ENCODE measurements at regions not wholly inside any gene's neighbourhood (a gene's known extent, or its start where the extent isn't known, plus 50 kb on each side); places are given as distances from the start of the nearest gene placed in this dataset.

DNA sequence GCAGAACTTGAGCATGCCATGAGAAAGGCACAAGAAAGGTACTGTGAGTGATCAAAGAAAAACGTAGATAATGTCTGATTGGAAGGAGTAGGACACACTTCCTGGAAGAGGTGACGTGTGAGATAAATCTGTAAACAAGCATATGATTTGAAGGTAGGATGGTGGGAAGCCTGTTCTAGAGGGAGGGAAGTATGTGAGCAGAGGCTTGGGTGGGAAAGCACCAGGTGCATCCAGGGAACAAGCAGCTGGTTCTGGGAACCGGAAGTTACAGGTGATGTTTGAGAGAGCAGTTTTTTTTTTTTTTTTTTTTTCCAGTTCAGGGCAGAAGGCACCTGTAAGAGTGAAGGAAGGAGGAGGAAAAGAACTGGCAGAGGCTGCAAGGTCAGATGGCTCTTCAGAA, 116.6 kb upstream of the EFEMP1 start:
- H3K36me3 ChIP-seq (ENCODE audit: control insufficient read depth, insufficient read depth, low read length), result no peaks in the 10 kb centered on the region
- DNase-seq (ENCODE audit: low read depth), result no peak
- H3K27me3 ChIP-seq (ENCODE audit: control insufficient read depth, insufficient read depth, low read length), result no peaks in the 10 kb centered on the region
- TF ChIP-seq, protein P1, sequence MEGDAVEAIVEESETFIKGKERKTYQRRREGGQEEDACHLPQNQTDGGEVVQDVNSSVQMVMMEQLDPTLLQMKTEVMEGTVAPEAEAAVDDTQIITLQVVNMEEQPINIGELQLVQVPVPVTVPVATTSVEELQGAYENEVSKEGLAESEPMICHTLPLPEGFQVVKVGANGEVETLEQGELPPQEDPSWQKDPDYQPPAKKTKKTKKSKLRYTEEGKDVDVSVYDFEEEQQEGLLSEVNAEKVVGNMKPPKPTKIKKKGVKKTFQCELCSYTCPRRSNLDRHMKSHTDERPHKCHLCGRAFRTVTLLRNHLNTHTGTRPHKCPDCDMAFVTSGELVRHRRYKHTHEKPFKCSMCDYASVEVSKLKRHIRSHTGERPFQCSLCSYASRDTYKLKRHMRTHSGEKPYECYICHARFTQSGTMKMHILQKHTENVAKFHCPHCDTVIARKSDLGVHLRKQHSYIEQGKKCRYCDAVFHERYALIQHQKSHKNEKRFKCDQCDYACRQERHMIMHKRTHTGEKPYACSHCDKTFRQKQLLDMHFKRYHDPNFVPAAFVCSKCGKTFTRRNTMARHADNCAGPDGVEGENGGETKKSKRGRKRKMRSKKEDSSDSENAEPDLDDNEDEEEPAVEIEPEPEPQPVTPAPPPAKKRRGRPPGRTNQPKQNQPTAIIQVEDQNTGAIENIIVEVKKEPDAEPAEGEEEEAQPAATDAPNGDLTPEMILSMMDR (IDR thresholded peaks at IDR 0.05; ENCODE audit: insufficient read depth, low read length, severe bottlenecking), result no peak
- no peak for FAIRE-seq
- H3K4me3 ChIP-seq (ENCODE audit: low read depth, low read length), result no peak overlapping the region

DNA sequence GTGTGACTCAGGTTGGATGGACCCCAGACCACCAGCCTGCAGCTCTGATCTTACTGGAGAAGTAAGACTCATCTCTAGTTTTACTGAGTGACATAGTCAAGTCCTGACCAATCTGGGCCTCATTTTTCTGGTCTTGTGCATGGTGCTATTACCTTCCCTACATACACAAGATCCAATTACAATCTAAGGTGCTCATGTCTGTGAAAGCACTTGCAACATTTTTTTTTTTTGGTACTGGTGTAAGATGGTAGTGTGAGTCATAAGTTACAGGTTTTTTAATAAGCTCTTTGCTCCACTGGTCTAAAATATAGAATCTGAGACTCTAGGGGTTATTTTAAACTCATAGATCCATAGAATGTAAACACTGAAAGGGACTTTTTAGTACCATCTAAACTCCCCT, 117.3 kb upstream of the EFEMP1 start:
- TF ChIP-seq, protein P1 (IDR thresholded peaks at IDR 0.05; ENCODE audit: insufficient read depth, low read length, severe bottlenecking), result no peak
- peak; percentile 31 for DNase-seq (ENCODE audit: low read depth)
- Histone ChIP-seq H3K36me3 (ENCODE audit: control insufficient read depth, insufficient read depth, low read length) (no peaks in the 10 kb centered on the region), H3K4me3 (ENCODE audit: low read depth, low read length) (no peak overlapping the region), H3K27me3 (ENCODE audit: control insufficient read depth, insufficient read depth, low read length) (no peaks in the 10 kb centered on the region)
- no peak for FAIRE-seq

DNA sequence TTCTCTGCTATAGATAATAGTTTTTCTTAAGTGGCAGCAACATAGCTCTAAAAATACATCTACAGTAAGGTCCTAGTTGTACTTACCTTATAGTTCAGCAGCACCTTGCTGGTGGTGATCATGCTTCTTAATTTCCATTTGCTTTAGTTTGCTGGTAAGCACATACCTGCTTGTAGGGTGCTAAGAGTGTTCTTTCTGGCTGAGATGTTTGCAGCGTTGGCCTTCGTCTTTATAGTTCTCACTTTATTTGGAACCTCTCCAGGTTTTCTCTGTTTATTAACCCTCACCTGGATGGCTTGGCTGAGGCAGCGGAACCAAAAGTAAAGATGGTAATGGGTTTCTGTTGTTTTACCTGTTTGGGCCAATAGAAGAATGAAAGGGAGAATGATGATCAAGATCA, 123.6 kb upstream of the EFEMP1 start:
- TF ChIP-seq, protein P1 (IDR thresholded peaks at IDR 0.05; ENCODE audit: insufficient read depth, low read length, severe bottlenecking), result no peak
- Histone ChIP-seq H3K36me3 (ENCODE audit: control insufficient read depth, insufficient read depth, low read length) (no peaks in the 10 kb centered on the region), H3K27me3 (ENCODE audit: control insufficient read depth, insufficient read depth, low read length) (no peaks in the 10 kb centered on the region), H3K4me3 (ENCODE audit: low read depth, low read length) (no peak overlapping the region)
- FAIRE-seq, result no peak
- no peak for DNase-seq (ENCODE audit: low read depth)

DNA sequence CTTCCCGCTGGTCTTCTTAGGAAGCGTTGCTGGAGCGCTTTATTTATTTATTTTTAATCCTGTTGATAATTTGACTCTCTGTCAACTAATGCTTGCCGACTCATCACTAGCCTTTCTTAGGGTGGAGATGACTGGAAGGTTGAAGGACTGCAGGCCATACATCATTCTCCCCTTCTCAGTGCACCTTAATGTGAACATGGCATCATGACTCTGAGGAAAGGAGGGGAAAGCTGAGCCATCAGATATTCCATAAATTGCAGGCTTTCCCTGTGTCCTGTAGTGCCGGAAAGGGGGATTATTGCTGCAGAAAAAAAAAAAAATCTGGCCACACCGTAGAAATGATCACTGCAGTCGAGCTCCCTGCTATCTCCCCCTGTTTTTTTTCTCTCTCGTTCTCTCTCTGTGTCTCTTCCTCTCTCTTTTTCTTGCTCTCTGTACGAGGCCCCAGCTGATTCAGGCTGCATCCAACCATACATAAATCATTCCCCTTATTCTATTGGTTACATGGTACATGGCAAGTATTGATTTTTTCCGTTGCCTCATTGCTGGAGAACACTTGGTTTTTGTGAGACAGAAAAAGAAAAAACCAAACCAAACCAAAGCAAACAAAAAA, 125.8 kb upstream of the EFEMP1 start:
- Histone ChIP-seq H3K36me3 (ENCODE audit: control insufficient read depth, insufficient read depth, low read length) (no peaks in the 10 kb centered on the region), H3K4me3 (ENCODE audit: low read depth, low read length) (no peak overlapping the region), H3K27me3 (ENCODE audit: control insufficient read depth, insufficient read depth, low read length) (no peaks in the 10 kb centered on the region)
- no peak for FAIRE-seq
- TF ChIP-seq, protein P1 (IDR thresholded peaks at IDR 0.05; ENCODE audit: insufficient read depth, low read length, severe bottlenecking), result no peak
- DNase-seq (ENCODE audit: low read depth), result no peak

DNA sequence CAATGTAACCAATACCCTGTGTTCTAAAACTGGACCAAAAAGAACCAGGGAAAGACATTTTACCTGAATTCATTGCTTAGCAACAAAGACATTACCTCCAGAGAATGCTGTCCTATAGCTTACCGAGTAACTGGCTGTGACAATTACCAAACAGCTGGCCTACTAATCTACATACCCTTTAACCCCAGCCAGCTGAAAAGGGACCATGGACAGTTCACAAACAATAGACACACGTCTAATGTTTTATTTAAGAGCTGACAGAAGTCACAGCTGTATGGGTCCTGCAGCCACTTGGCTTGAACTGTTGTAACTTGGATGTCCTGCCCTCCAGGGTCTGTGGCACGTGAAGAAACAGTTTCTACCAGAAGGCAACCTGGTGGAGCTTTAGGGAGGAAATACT, 130.1 kb upstream of the EFEMP1 start:
- H3K36me3 ChIP-seq (ENCODE audit: control insufficient read depth, insufficient read depth, low read length), result no peaks in the 10 kb centered on the region
- FAIRE-seq, result no peak

More for the DNA sequence above, 130.1 kb upstream of the EFEMP1 start:
- TF ChIP-seq, protein P1 (IDR thresholded peaks at IDR 0.05; ENCODE audit: insufficient read depth, low read length, severe bottlenecking), result no peak
- Histone ChIP-seq H3K4me3 (ENCODE audit: low read depth, low read length) (no peak overlapping the region), H3K27me3 (ENCODE audit: control insufficient read depth, insufficient read depth, low read length) (no peaks in the 10 kb centered on the region)
- DNase-seq (ENCODE audit: low read depth), result no peak
